Adrenal gland (tissue), 5 donors: ENCODE measurements at regions not wholly inside any gene's neighbourhood (a gene's known extent, or its start where the extent isn't known, plus 50 kb on each side); places are given as distances from the start of the nearest gene placed in this dataset.

ENCODE experiments used
- POLR2A ChIP-seq, 2 donors: fragments of 450-650 bp; IDR thresholded peaks; one replicate each; pipeline ENCODE4 v1.6.1; 2017; ENCODE audit warnings: antibody characterized with exemption in 2 of 2, mild to moderate bottlenecking in 2 of 2, moderate library complexity in 1 of 2
- TF ChIP-seq, protein P1 (sequence below), 6 experiments: fragments of 450-650 bp in 4 of 6; fragments of 200-600 bp in 2 of 6; sonication (generic) in 1 of 6; IDR thresholded peaks; 1 replicate in 5 of 6; 2 replicates in 1 of 6; pipeline versions ENCODE4 v1.5.1 to v1.8.0; 2016 to 2021; ENCODE audit warnings: antibody characterized with exemption in 6 of 6, mild to moderate bottlenecking in 2 of 6, moderate library complexity in 1 of 6
- donor health status: DM: no; HTN: no; CAD: no.

DNA sequence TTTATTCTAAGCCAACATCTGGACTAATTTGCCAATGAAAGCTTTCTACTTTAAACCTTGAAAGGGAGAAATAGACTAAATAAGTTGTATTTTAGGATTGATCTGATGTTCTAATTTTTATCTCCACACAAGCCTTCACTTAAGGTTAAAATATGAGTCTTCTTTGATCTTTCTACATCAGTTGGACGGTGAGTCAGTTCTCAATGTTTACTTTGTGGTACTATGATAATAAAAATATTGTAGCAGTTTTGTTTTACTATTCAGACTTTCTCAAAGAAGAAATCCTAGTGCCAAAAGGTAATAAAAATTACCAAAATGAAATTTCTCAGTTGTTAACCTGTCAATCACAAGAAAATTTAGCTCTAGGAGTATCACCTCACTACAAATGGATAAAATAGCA is 203.5 kb upstream of the RGMB start:
- TF ChIP-seq, protein P1, sequence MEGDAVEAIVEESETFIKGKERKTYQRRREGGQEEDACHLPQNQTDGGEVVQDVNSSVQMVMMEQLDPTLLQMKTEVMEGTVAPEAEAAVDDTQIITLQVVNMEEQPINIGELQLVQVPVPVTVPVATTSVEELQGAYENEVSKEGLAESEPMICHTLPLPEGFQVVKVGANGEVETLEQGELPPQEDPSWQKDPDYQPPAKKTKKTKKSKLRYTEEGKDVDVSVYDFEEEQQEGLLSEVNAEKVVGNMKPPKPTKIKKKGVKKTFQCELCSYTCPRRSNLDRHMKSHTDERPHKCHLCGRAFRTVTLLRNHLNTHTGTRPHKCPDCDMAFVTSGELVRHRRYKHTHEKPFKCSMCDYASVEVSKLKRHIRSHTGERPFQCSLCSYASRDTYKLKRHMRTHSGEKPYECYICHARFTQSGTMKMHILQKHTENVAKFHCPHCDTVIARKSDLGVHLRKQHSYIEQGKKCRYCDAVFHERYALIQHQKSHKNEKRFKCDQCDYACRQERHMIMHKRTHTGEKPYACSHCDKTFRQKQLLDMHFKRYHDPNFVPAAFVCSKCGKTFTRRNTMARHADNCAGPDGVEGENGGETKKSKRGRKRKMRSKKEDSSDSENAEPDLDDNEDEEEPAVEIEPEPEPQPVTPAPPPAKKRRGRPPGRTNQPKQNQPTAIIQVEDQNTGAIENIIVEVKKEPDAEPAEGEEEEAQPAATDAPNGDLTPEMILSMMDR (IDR thresholded peaks at IDR 0.05), result no peak
- no peak for TF ChIP-seq POLR2A (IDR thresholded peaks at IDR 0.05)
